HT1080 (cell line): ENCODE measurements at regions not wholly inside any gene's neighbourhood (a gene's known extent, or its start where the extent isn't known, plus 50 kb on each side); places are given as distances from the start of the nearest gene placed in this dataset.
"Not testable (repeated sequence)": the region's sequence is repeated elsewhere in the genome, so short reads cannot be mapped to it uniquely, and the experiment has no call there.

Experiments used
- DNase-seq: peaks from one replicate; pipeline ENCODE4 v3.0.0-alpha.2; 2015; ENCODE audit warnings: low read depth

GRCh38 chr18:38153116-38153515 is 587.5 kb upstream of the CELF4 start:
- DNase-seq, result not testable (repeated sequence)

GRCh38 chr18:38116716-38117115 is 551.1 kb upstream of the CELF4 start:
- DNase-seq, result no peak

GRCh38 chr18:38115201-38115600 is 549.6 kb upstream of the CELF4 start:
- no peak for DNase-seq

- no peak for DNase-seq
Observed at GRCh38 chr18:38087538-38087937, 521.9 kb upstream of the CELF4 start.

DNA sequence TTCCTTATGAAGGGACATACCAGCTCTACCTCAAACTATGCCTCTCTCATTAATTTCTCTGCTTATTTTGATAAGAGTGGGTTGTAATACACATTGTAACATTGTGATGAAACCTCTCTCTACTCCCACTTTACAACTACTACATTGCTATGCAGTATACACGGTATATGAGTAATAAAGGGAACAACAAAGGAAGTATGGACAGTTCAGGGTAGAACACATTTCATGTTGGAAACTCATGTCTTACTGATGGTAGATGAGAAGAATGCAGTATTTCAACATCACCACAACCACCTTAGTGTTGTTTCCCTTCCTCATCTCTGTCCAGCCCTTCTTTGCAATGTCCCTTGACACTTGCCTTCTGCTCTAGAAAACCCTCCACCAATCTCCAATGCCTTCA is 515.9 kb upstream of the CELF4 start:
- no peak for DNase-seq

DNA sequence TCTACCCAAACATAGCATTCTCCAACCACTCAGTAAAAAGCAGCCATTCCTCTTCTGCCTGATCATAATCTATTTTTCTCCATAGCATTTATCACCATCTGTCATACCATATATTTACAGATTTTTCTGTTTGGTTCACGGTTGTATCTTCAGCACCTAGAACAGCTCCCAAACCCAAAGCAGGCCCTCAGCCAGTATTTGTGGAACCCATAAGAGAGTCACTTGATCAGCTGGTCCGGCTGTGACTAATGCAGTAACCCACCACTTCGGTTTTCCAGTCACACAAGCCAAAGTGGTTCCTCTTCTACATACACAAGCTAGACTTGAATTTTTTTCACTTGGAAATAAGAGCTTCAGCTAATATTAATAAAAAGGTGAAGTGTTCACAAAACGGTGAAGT is 511.6 kb upstream of the CELF4 start:
- DNase-seq, result peak; percentile 37

DNA sequence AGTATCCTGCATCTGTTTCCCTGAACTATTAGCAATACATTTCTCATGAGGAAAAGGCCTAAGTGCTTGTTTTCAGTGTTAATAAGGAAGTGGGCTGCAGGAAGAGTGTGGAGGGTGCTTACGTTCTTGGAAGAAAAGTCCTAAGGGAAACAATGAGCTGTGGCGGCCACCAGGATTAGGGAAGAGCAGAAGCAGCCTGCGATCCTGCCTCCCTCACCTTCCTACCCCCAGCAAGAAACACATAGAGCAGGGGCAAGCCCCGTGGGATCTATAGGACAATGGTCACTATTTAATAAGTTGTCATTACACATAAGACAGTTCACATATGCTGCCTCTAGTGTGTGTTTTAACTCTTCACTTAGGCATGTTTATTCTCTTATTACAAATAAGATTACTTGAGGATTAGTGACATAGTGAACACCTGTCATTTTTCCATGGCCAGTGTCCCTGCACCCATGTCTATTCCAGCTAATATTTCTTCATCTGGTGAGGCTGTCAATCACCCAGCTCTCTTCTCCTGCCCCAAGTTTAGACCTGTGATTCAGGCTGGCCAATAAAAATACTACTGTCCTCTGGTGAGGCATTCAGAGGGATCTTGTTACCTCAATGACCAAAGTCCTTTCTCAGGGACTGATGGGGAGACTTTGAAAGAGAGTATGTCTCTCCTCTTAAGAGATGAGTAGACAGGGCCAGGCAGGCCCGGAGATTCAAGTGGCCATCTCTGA is 510.9 kb upstream of the CELF4 start:
- no peak for DNase-seq

DNA sequence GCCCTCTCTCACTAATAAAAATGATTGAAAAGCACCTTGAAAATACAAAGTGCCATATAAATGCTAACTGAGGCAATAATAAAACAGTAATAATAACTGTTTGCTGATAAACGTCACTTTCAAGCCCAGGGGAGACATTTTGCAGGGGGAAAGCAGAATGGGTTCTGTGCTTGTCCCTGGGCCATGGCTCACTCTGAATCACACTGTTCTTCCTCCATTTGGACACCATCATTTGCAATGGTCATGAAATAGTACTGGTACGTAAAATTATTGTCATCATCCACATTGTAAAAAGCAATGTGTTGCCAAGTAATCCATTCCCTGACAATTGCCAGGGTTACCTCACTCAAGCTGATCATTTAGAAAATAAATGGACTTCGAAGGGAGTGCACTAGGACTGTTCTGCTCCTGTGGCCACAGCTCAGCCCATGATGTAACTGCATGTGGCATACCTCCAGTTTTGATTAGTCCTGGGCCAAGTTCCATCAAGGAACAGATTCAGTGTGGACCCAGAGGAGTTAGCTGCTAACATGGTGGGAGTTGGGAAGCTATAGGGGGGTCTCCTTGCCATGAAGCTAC is 508.8 kb upstream of the CELF4 start:
- no peak for DNase-seq

GRCh38 chr18:38067821-38068220 is 502.2 kb upstream of the CELF4 start:
- no peak for DNase-seq

DNA sequence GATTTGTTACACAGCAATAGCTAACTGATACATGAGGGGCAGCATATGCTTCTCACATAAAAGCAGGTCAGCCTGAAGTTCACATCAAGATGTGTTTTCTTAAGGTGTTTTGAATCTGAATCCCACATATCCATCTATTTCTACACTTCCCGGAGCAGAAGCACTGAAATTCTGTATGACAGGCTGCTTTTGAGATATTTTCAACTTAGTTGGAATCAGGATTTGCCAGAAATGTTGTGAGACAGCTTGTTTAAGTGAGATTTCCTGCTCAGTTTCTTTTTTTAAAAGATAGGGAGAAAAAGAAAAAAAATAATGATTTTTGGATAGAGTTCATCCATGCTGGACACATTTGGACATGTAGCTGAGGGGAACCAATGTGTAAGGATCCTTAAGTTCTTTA is 501.5 kb upstream of the CELF4 start:
- no peak for DNase-seq

- DNase-seq, result peak; percentile 20
Observed at GRCh38 chr18:38052879-38053590, 487.4 kb upstream of the CELF4 start.

DNA sequence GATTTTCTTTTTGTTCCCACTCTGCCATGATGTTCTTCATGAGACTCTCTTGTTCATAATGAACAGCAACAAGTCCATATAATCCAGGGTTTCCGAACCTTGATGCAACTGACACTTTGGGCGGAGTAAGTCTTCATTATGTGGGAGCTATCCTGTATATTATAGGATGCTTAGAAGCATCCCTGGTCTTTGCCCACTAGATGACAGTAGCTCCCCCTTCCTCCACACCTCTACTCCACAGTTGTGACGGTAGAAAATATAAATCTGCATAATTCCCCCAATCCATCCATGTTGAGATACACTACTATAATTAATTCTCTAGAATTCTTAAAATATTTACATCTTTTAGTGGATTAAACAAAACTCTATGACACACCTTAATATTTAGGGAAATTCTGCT is 482.2 kb upstream of the CELF4 start:
- no peak for DNase-seq

GRCh38 chr18:38046651-38047050 is 481.1 kb upstream of the CELF4 start:
- DNase-seq, result no peak

DNA sequence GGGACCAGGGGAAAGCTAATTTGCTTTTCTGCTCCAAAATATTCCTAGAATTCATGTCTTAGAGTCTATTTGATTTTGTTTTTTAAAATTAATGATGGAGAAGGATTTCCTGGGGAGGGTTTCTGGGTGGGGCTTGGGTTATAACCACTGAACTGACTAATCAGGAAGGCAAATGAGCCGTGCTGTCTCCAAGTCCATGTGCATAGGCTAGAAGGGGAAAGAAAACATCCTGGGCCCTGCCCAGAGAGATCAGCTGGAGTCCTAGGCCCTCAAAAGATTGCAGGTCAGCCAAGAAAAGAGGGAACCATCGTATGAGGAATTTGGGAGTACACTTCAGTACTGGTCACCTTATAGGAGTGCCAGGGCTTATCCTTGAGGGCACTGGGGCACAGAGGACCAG is 480.2 kb upstream of the CELF4 start:
- no peak for DNase-seq

GRCh38 chr18:38042211-38042890 is 476.8 kb upstream of the CELF4 start:
- no peak for DNase-seq

GRCh38 chr18:38038242-38038641 is 472.6 kb upstream of the CELF4 start:
- no peak for DNase-seq

DNA sequence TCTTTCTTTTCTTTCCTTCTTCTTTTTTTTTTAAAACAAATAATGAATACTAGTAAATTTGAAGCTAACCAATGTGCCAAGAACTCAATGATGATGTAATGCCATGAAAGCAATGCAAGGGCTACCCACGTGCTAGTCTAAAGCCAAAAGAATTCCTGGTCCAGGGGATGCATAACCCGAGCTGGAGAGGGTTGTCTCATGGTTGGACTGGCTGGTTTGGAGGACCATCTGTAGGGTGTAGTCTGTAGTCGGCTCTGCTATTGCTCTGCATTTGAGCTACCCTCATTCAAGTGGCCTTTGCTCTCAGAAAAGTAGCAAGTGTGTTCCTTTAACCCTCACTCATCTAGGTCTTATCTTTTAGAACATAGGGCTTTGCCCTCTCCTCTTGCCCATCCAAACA is 469.6 kb upstream of the CELF4 start:
- no peak for DNase-seq

GRCh38 chr18:38033282-38033681 is 467.7 kb upstream of the CELF4 start:
- peak; percentile 73 for DNase-seq

- DNase-seq, result no peak
Observed at GRCh38 chr18:38032516-38032915, 466.9 kb upstream of the CELF4 start.

GRCh38 chr18:38028946-38029345 is 463.3 kb upstream of the CELF4 start:
- no peak for DNase-seq

DNA sequence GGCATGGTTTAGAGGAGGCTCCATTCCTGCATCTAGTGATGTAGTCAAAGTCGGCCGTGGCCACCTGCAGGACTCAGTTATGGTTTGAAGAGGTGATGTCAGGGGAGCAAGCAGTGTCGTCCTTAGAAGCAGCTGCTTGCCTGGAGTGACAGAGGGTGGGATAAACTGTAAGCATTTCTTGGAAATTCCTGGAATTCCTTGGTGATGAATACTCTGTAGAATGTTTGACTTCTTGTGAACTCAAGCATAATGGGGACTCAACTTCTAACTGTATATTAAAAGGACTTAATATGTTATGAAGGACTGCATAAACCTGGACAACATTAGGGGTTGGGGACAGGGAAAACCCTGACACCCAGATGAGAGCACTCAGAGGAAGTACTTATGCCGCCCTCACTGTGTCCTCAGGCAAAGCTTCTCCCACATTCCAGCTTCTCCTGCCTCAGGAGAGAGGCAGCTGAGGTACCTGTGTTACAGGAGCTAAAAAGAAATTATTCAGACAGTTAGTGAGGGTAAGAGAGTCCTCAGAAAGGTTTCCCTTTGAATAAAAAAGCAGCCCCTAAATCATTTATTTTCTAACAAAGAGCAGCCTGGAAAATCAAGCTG is 459.9 kb upstream of the CELF4 start:
- peak; percentile 71 for DNase-seq

DNA sequence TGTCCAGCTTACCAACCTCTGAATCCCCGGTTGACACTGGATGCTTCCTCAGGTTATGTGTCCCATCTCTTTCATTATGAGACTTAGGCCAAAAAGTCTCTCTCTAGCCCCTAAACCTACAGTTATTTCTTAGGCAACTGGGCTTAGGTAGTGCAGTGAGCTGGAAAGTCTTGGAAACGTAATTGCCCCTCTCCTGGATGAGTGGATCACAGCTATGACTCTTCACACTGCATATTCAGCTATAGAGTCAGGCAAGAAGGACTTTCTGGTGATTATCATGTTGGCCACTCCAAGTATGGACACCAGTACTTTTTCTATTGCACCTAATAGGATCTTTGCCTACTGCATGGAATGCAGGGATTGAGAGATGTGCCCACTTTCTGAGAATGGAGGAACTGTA is 458.3 kb upstream of the CELF4 start:
- no peak for DNase-seq
